ENCODE measurements at regions not wholly inside any gene's neighbourhood (a gene's known extent, or its start where the extent isn't known, plus 50 kb on each side); places are given as distances from the start of the nearest gene placed in this dataset.

DNA sequence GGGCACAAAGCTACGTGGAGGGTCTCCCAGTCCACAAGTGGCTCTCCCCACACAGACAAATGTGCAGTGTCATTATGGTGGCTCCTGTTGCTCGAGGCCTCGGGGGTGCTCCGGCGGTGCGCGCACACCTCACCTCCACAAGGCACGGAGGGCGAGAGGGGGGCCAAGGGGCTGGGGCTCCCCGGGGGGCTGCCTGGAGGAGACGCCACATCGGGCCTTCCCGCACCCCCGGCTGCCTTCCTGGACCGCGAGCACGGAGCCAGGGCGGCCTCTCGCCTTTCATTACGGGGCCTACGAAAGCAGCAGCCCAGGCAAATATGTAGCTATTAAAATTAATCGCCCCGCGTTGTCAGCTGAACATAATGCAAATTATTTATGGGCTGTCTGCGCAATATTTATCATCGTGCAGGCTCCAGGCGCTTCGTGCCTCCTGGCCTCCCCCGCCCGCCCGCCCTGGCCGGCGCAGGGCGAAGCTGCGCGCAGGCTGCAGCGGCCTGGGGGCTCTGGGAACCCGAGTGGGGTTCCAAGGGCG, 70.8 kb upstream of the BCOR start:
- intact Hi-C loops (cut with DNase I), result no loop called here
- no peaks in the 10 kb centered on the region for H3K9me3 ChIP-seq (ENCODE audit: control insufficient read depth in 2 of 3, insufficient read depth in 1 of 3, low read length in 3 of 3)
- FAIRE-seq (no peak), DNase-seq (peak in 2 of 5 donors; percentile 35 to 52)
- no peak overlapping the region for H3K4me3 ChIP-seq (ENCODE audit: low read length in 3 of 3)
- TF ChIP-seq, protein P1, sequence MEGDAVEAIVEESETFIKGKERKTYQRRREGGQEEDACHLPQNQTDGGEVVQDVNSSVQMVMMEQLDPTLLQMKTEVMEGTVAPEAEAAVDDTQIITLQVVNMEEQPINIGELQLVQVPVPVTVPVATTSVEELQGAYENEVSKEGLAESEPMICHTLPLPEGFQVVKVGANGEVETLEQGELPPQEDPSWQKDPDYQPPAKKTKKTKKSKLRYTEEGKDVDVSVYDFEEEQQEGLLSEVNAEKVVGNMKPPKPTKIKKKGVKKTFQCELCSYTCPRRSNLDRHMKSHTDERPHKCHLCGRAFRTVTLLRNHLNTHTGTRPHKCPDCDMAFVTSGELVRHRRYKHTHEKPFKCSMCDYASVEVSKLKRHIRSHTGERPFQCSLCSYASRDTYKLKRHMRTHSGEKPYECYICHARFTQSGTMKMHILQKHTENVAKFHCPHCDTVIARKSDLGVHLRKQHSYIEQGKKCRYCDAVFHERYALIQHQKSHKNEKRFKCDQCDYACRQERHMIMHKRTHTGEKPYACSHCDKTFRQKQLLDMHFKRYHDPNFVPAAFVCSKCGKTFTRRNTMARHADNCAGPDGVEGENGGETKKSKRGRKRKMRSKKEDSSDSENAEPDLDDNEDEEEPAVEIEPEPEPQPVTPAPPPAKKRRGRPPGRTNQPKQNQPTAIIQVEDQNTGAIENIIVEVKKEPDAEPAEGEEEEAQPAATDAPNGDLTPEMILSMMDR (IDR thresholded peaks at IDR 0.05; ENCODE audit: borderline replicate concordance, extremely low read depth, insufficient read depth), result no peak
- no peak overlapping the region for H3K9ac ChIP-seq (ENCODE audit: low read length in 3 of 3)
- no peaks in the 10 kb centered on the region for H3K36me3 ChIP-seq (ENCODE audit: control insufficient read depth in 2 of 3, insufficient read depth in 3 of 3, low read length in 3 of 3)
- peaks cover 6% of the 10 kb centered on the region for H3K27me3 ChIP-seq (ENCODE audit: control insufficient read depth, insufficient read depth, low read length)
- H3K27ac ChIP-seq (ENCODE audit: low read depth in 2 of 2, low read length in 2 of 2), result no peak overlapping the region
- H3K4me1 ChIP-seq (ENCODE audit: control insufficient read depth in 2 of 3, insufficient read depth in 2 of 3, low read depth in 1 of 3, low read length in 3 of 3), result peaks cover 0 to 16% (median 15%) of the 10 kb centered on the region in 3 donors

DNA sequence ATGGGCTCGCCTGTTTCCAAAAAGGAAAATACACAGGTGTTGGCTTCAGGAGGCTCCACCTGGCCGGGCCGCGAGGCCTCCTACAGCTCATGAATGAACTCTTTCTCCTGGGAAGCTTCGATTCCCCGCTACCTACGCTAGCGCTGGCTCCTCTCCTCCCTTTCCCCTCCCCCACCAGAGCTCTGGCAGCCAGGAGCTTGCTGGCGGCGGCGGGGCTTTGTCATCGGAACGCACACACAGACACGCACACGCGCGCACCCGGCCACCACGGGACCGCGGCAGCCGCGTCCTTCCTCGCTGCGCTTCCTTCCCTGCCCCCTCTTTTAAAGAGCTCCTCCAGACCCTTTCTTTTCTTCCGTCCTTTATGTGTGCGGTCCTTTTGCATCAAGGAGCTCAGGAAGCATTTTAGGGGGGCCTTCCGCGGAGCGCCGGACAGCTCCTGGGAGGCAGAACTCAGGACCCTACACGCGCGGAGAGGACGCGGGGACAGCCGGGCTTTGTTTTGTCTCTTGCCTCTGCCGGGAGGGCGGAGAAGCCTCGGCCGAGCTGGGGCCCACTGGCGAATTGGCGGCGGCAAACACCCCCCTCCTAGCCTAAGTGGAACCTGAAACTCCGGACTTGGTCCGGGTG, 70.2 kb upstream of the BCOR start:
- Histone ChIP-seq H3K4me1 (ENCODE audit: control insufficient read depth in 2 of 3, insufficient read depth in 2 of 3, low read depth in 1 of 3, low read length in 3 of 3) (peaks cover 0 to 12% (median 10%) of the 10 kb centered on the region in 3 donors), H3K4me3 (ENCODE audit: low read length in 3 of 3) (peak overlapping the region; percentile 38 to 59 (median 44)), H3K9me3 (ENCODE audit: control insufficient read depth in 2 of 3, insufficient read depth in 1 of 3, low read length in 3 of 3) (no peaks in the 10 kb centered on the region), H3K27me3 (ENCODE audit: control insufficient read depth, insufficient read depth, low read length) (peaks cover 3% of the 10 kb centered on the region), H3K36me3 (ENCODE audit: control insufficient read depth in 2 of 3, insufficient read depth in 3 of 3, low read length in 3 of 3) (no peaks in the 10 kb centered on the region), H3K27ac (ENCODE audit: low read depth in 2 of 2, low read length in 2 of 2) (no peak overlapping the region), H3K9ac (ENCODE audit: low read length in 3 of 3) (peak overlapping the region in 1 of 3 donors; percentile 51)
- intact Hi-C loops (cut with DNase I), result no loop called here
- DNase-seq (peak in 3 of 5 donors; percentile 43 to 78 (median 73)), FAIRE-seq (no peak)
- TF ChIP-seq, protein P1 (IDR thresholded peaks at IDR 0.05; ENCODE audit: borderline replicate concordance, extremely low read depth, insufficient read depth), result no peak

DNA sequence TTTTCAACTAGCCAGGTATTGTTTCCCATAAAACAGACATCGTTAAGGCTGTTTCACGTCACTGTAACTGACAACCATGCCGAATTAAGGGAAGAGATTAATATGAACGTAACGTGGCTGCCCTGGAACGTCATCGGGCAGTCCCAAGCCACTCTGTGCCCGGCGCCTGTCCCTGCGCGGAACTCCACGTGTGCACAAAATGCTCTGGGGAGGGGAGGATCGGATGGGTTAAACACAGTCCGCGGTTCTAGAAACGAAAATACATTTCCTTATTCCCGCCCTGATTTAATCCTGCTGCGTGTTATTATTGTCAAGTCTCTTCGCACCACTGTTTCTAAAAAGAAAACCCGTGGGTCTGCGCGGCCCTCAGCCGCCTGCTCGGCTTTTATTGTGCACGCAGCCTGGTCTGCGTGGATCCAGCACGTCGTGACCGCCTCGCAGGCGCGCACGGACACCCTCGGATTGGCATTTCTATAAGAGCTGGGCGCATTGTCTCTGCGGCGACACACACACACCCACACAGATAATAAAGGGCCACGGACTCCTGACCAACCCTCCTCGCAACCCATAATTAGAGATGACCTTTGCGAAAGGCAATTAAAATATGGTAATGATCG, 69.6 kb upstream of the BCOR start:
- Histone ChIP-seq H3K27me3 (ENCODE audit: control insufficient read depth, insufficient read depth, low read length) (peaks cover 3% of the 10 kb centered on the region), H3K36me3 (ENCODE audit: control insufficient read depth in 2 of 3, insufficient read depth in 3 of 3, low read length in 3 of 3) (no peaks in the 10 kb centered on the region), H3K4me3 (ENCODE audit: low read length in 3 of 3) (peak overlapping the region; percentile 38 to 59 (median 44)), H3K4me1 (ENCODE audit: control insufficient read depth in 2 of 3, insufficient read depth in 2 of 3, low read depth in 1 of 3, low read length in 3 of 3) (peaks cover 0 to 12% (median 8%) of the 10 kb centered on the region in 3 donors), H3K9me3 (ENCODE audit: control insufficient read depth in 2 of 3, insufficient read depth in 1 of 3, low read length in 3 of 3) (no peaks in the 10 kb centered on the region), H3K9ac (ENCODE audit: low read length in 3 of 3) (peak overlapping the region in 1 of 3 donors; percentile 51), H3K27ac (ENCODE audit: low read depth in 2 of 2, low read length in 2 of 2) (no peak overlapping the region)
- FAIRE-seq (no peak), DNase-seq (peak in 1 of 5 donors; percentile 48)
- intact Hi-C loops (cut with DNase I), result no loop called here
- TF ChIP-seq, protein P1 (IDR thresholded peaks at IDR 0.05; ENCODE audit: borderline replicate concordance, extremely low read depth, insufficient read depth), result no peak

Data from kidney (tissue), 13 donors.